Neural progenitor cell (in vitro differentiated cells): ENCODE measurements at regions not wholly inside any gene's neighbourhood (a gene's known extent, or its start where the extent isn't known, plus 50 kb on each side); places are given as distances from the start of the nearest gene placed in this dataset.

Experiments
- CTCF ChIP-seq: fragments of 200-600 bp; sonication (generic); IDR thresholded peaks from 2 replicates; pipeline ENCODE4 v1.5.1; 2017; ENCODE audit warnings: antibody characterized with exemption, mild to moderate bottlenecking
- EZH2 ChIP-seq: fragments of 200-600 bp; sonication (generic); IDR thresholded peaks from 2 replicates; pipeline ENCODE4 v1.6.1; 2017; ENCODE audit warnings: antibody characterized with exemption, mild to moderate bottlenecking, moderate library complexity
- EZH2phosphoT487 ChIP-seq: fragments of 200-600 bp; sonication (generic); IDR thresholded peaks from 2 replicates; pipeline ENCODE4 v1.6.1; 2017; ENCODE audit warnings: antibody characterized with exemption

GRCh38 chr11:105324156-105324555, 184.6 kb upstream of the CARD18 start:
- no peak for TF ChIP-seq CTCF
- no peak for TF ChIP-seq EZH2
- TF ChIP-seq EZH2phosphoT487, result no peak
